ENCODE measurements at regions not wholly inside any gene's neighbourhood (a gene's known extent, or its start where the extent isn't known, plus 50 kb on each side); places are given as distances from the start of the nearest gene placed in this dataset.
"Not testable (repeated sequence)": the region's sequence is repeated elsewhere in the genome, so short reads cannot be mapped to it uniquely, and the experiment has no call there.

GRCh38 chr9:88287972-88288371, 100.3 kb upstream of the SPIN1 start:
- no peak for DNase-seq (ENCODE audit: extremely low read depth in 1 of 2, low read depth in 1 of 2)

- peak in 1 of 2 donors; percentile 7 for DNase-seq (ENCODE audit: extremely low read depth in 1 of 2, low read depth in 1 of 2)
Observed at GRCh38 chr9:88280816-88281382, 107.3 kb upstream of the SPIN1 start.

- DNase-seq (ENCODE audit: extremely low read depth in 1 of 2, low read depth in 1 of 2), result no peak
Observed at GRCh38 chr9:88278036-88278435, 110.2 kb upstream of the SPIN1 start.

- DNase-seq (ENCODE audit: extremely low read depth in 1 of 2, low read depth in 1 of 2), result no peak
Observed at GRCh38 chr9:88274078-88274477, 114.2 kb upstream of the SPIN1 start.

GRCh38 chr9:88272986-88273385, 115.3 kb upstream of the SPIN1 start:
- no peak for DNase-seq (ENCODE audit: extremely low read depth in 1 of 2, low read depth in 1 of 2)

- DNase-seq (ENCODE audit: extremely low read depth in 1 of 2, low read depth in 1 of 2), result no peak
Observed at GRCh38 chr9:88270413-88270812, 117.8 kb upstream of the SPIN1 start.

- no peak for DNase-seq (ENCODE audit: extremely low read depth in 1 of 2, low read depth in 1 of 2)
Observed at GRCh38 chr9:88268886-88269285, 119.4 kb upstream of the SPIN1 start.

- DNase-seq (ENCODE audit: extremely low read depth in 1 of 2, low read depth in 1 of 2), result no peak
Observed at GRCh38 chr9:88267283-88267682, 121.0 kb upstream of the SPIN1 start.

- no peak for DNase-seq (ENCODE audit: extremely low read depth in 1 of 2, low read depth in 1 of 2)
Observed at GRCh38 chr9:88266416-88266815, 121.8 kb upstream of the SPIN1 start.

- no peak for DNase-seq (ENCODE audit: extremely low read depth in 1 of 2, low read depth in 1 of 2)
Observed at GRCh38 chr9:88259001-88259400, 120.7 kb upstream of the SPATA31C2 start.

- DNase-seq (ENCODE audit: extremely low read depth in 1 of 2, low read depth in 1 of 2), result no peak
Observed at GRCh38 chr9:88258601-88259000, 120.3 kb upstream of the SPATA31C2 start.

- DNase-seq (ENCODE audit: extremely low read depth in 1 of 2, low read depth in 1 of 2), result no peak
Observed at GRCh38 chr9:88258024-88258423, 119.7 kb upstream of the SPATA31C2 start.

GRCh38 chr9:88256216-88256615, 117.9 kb upstream of the SPATA31C2 start:
- DNase-seq (ENCODE audit: extremely low read depth in 1 of 2, low read depth in 1 of 2), result no peak

- DNase-seq (ENCODE audit: extremely low read depth in 1 of 2, low read depth in 1 of 2), result not testable (repeated sequence)
Observed at GRCh38 chr9:88255806-88256205, 117.5 kb upstream of the SPATA31C2 start.

- DNase-seq (ENCODE audit: extremely low read depth in 1 of 2, low read depth in 1 of 2), result no peak
Observed at GRCh38 chr9:88251903-88252302, 113.6 kb upstream of the SPATA31C2 start.

- DNase-seq (ENCODE audit: extremely low read depth in 1 of 2, low read depth in 1 of 2), result no peak
Observed at GRCh38 chr9:88243736-88244135, 105.5 kb upstream of the SPATA31C2 start.

- no peak for DNase-seq (ENCODE audit: extremely low read depth in 1 of 2, low read depth in 1 of 2)
Observed at GRCh38 chr9:88242879-88243278, 104.6 kb upstream of the SPATA31C2 start.

GRCh38 chr9:88237991-88238571, 99.8 kb upstream of the SPATA31C2 start:
- DNase-seq (ENCODE audit: extremely low read depth in 1 of 2, low read depth in 1 of 2), result peak in 1 of 2 donors; percentile 2

- no peak for DNase-seq (ENCODE audit: extremely low read depth in 1 of 2, low read depth in 1 of 2)
Observed at GRCh38 chr9:88237479-88237961, 99.2 kb upstream of the SPATA31C2 start.

- DNase-seq (ENCODE audit: extremely low read depth in 1 of 2, low read depth in 1 of 2), result no peak
Observed at GRCh38 chr9:88236511-88237478, 98.5 kb upstream of the SPATA31C2 start.

- DNase-seq (ENCODE audit: extremely low read depth in 1 of 2, low read depth in 1 of 2), result no peak
Observed at GRCh38 chr9:88235615-88236014, 97.3 kb upstream of the SPATA31C2 start.

GRCh38 chr9:88234114-88234513, 95.8 kb upstream of the SPATA31C2 start:
- no peak for DNase-seq (ENCODE audit: extremely low read depth in 1 of 2, low read depth in 1 of 2)

Data from stimulated activated CD8-positive, alpha-beta memory T cell treated with anti-CD3 and anti-CD28 coated beads, Interleukin-7, amount 100 ng/mL, for 48 hours (primary cell).